Body of pancreas (tissue), 4 donors: ENCODE measurements at regions not wholly inside any gene's neighbourhood (a gene's known extent, or its start where the extent isn't known, plus 50 kb on each side); places are given as distances from the start of the nearest gene placed in this dataset.

Experiments used
- POLR2A ChIP-seq, 3 donors: fragments of 450-650 bp; IDR thresholded peaks; one replicate each; pipeline ENCODE4 v1.6.1; 2016; ENCODE audit warnings: antibody characterized with exemption in 3 of 3, mild to moderate bottlenecking in 2 of 3
- TF ChIP-seq, protein P1 (sequence below), 7 experiments: fragments of 450-650 bp in 4 of 7; fragments of 200-600 bp in 3 of 7; sonication (generic) in 3 of 7; IDR thresholded peaks; one replicate each; pipeline ENCODE4 v1.5.1; 2016 to 2019; ENCODE audit warnings: antibody characterized with exemption in 7 of 7

DNA sequence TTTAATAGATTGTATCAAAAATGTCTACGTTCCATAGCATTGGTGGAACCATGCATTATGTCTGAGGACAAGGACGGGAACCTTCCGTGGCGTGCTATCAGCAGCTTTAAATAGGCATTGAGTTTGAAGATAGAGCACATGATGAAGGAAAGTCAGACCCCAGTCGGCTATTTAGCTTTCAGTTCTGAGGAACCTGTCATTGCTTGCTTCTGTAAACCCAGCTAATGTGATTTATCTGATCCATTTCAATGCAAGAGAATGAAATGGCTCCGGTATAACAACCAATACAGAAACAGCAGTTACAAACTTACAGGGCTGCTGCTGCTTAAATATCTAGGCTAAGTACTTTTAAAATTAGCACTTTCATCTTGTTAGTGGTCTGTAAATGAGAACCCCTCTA lies 503.3 kb downstream of the RNF144A start:
- TF ChIP-seq, protein P1, sequence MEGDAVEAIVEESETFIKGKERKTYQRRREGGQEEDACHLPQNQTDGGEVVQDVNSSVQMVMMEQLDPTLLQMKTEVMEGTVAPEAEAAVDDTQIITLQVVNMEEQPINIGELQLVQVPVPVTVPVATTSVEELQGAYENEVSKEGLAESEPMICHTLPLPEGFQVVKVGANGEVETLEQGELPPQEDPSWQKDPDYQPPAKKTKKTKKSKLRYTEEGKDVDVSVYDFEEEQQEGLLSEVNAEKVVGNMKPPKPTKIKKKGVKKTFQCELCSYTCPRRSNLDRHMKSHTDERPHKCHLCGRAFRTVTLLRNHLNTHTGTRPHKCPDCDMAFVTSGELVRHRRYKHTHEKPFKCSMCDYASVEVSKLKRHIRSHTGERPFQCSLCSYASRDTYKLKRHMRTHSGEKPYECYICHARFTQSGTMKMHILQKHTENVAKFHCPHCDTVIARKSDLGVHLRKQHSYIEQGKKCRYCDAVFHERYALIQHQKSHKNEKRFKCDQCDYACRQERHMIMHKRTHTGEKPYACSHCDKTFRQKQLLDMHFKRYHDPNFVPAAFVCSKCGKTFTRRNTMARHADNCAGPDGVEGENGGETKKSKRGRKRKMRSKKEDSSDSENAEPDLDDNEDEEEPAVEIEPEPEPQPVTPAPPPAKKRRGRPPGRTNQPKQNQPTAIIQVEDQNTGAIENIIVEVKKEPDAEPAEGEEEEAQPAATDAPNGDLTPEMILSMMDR (IDR thresholded peaks at IDR 0.05) = no peak
- TF ChIP-seq POLR2A (IDR thresholded peaks at IDR 0.05) = no peak
